SK-N-MC (cell line): ENCODE measurements at regions not wholly inside any gene's neighbourhood (a gene's known extent, or its start where the extent isn't known, plus 50 kb on each side); places are given as distances from the start of the nearest gene placed in this dataset.
"Not testable (repeated sequence)": the region's sequence is repeated elsewhere in the genome, so short reads cannot be mapped to it uniquely, and the experiment has no call there.

ENCODE experiments used
- DNase-seq: peaks from one replicate; pipeline ENCODE4 v3.0.0-alpha.2; 2011; ENCODE audit warnings: low read depth, low spot score
- H3K27ac ChIP-seq: fragments of 200-600 bp; sonication (generic); 2 replicates; pipeline ENCODE4 v1.5.1; 2016; ENCODE audit warnings: mixed run types
- H3K36me3 ChIP-seq: fragments of 200-600 bp; sonication (generic); 2 replicates; pipeline ENCODE4 v1.6.1; 2017; ENCODE audit warnings: antibody characterized with exemption, low read length, mixed read lengths; ENCODE audit not compliant: insufficient read depth
- H3K4me3 ChIP-seq: fragments of 200-600 bp; sonication (generic); 2 replicates; pipeline ENCODE4 v1.5.1; 2016
- H3K9ac ChIP-seq: fragments of 200-600 bp; sonication (generic); 2 replicates; pipeline ENCODE4 v1.8.0; 2017; ENCODE audit warnings: mixed run types, mixed read lengths; ENCODE audit not compliant: insufficient read length
- H3K9me3 ChIP-seq: fragments of 200-600 bp; sonication (generic); 2 replicates; pipeline ENCODE4 v1.6.1; 2017; ENCODE audit warnings: low read depth, mild to moderate bottlenecking, antibody characterized with exemption, low read length, moderate library complexity, mixed read lengths
- EZH2 ChIP-seq: fragments of 200-600 bp; sonication (generic); IDR thresholded peaks from one replicate; pipeline ENCODE4 v1.6.1; 2017; ENCODE audit warnings: antibody characterized with exemption
- FOXP2 ChIP-seq: optimal IDR thresholded peaks from 2 replicates; pipeline ENCODE3; 2011; ENCODE audit warnings: mild to moderate bottlenecking, moderate library complexity; ENCODE audit not compliant: insufficient read depth; ENCODE audit errors: extremely low read length, control extremely low read depth
- POLR2AphosphoS5 ChIP-seq: IDR thresholded peaks from 2 replicates; pipeline ENCODE4 v1.6.1; 2012; ENCODE audit warnings: mild to moderate bottlenecking, low read depth, low read length, borderline replicate concordance

GRCh38 chr5:38138574-38138973 is 119.8 kb upstream of the EGFLAM start:
- no peak overlapping the region for H3K4me3 ChIP-seq
- H3K27ac ChIP-seq, result no peak overlapping the region
- no peaks in the 10 kb centered on the region for H3K9me3 ChIP-seq
- no peak overlapping the region for H3K9ac ChIP-seq
- no peaks in the 10 kb centered on the region for H3K36me3 ChIP-seq
- TF ChIP-seq FOXP2, result no peak
- TF ChIP-seq EZH2, result no peak
- no peak for DNase-seq

- TF ChIP-seq FOXP2, result no peak
- TF ChIP-seq POLR2AphosphoS5, result no peak
- no peak for TF ChIP-seq EZH2
- H3K27ac ChIP-seq, result no peak overlapping the region
- no peaks in the 10 kb centered on the region for H3K36me3 ChIP-seq
- no peaks in the 10 kb centered on the region for H3K9me3 ChIP-seq
- H3K4me3 ChIP-seq, result no peak overlapping the region
- no peak for DNase-seq
- H3K9ac ChIP-seq, result no peak overlapping the region
Measured at GRCh38 chr5:38135486-38136039, 122.8 kb upstream of the EGFLAM start.

GRCh38 chr5:38134810-38135209 is 123.5 kb upstream of the EGFLAM start:
- H3K9ac ChIP-seq, result no peak overlapping the region
- no peak for TF ChIP-seq EZH2
- no peak for TF ChIP-seq POLR2AphosphoS5
- TF ChIP-seq FOXP2, result no peak
- no peaks in the 10 kb centered on the region for H3K9me3 ChIP-seq
- H3K27ac ChIP-seq, result no peak overlapping the region
- no peak overlapping the region for H3K4me3 ChIP-seq
- DNase-seq, result no peak
- no peaks in the 10 kb centered on the region for H3K36me3 ChIP-seq

- not testable (repeated sequence) for H3K9me3 ChIP-seq, H3K9ac ChIP-seq, H3K4me3 ChIP-seq, H3K27ac ChIP-seq, H3K36me3 ChIP-seq, DNase-seq
Measured at GRCh38 chr5:38134294-38134693, 124.1 kb upstream of the EGFLAM start.

DNA sequence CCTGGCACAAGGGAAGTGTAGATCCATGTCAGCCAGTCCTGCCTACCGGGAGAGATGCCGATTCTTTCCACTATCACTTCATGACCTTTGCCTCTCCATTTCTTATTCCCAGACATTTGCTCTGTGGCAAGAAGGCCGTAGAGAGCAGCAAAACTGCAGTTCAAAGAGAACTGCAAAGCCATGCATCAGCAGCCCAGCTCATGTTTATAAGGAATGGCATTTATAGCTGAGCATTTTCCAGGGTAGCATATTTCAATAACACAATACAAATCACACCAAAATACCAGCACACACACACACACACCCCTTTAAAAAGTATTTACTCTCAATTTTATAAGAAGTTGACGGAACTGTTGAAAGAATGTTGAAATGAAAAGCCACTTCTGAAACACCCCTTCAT is 126.7 kb upstream of the EGFLAM start:
- DNase-seq, result no peak
- no peaks in the 10 kb centered on the region for H3K9me3 ChIP-seq
- H3K36me3 ChIP-seq, result no peaks in the 10 kb centered on the region
- no peak for TF ChIP-seq EZH2
- no peak for TF ChIP-seq POLR2AphosphoS5
- TF ChIP-seq FOXP2, result no peak
- H3K27ac ChIP-seq, result no peak overlapping the region
- H3K4me3 ChIP-seq, result no peak overlapping the region
- H3K9ac ChIP-seq, result no peak overlapping the region

DNA sequence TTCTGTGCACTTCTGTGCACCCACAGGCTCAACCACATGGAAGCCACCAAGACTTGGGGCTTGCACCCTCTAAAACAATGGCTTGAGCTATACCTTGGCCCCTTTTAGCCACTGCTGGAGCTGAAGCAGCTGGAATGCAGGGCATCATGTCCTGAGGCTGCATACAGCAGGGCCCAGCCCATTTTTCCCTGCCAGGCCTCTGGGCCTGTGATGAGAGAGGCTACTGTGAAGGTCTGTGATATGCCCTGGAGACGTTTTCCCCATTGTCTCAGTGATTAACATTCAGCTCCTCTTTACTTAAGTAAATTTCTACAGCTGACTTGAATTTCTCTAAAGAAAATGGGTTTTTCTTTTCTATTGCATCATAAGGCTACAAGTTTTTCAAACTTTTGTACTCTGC is 134.0 kb upstream of the EGFLAM start:
- DNase-seq, result no peak
- Histone ChIP-seq H3K36me3 (no peaks in the 10 kb centered on the region), H3K27ac (no peak overlapping the region), H3K4me3 (no peak overlapping the region), H3K9ac (no peak overlapping the region), H3K9me3 (no peaks in the 10 kb centered on the region)
- TF ChIP-seq POLR2AphosphoS5 (no peak), FOXP2 (no peak), EZH2 (no peak)

DNA sequence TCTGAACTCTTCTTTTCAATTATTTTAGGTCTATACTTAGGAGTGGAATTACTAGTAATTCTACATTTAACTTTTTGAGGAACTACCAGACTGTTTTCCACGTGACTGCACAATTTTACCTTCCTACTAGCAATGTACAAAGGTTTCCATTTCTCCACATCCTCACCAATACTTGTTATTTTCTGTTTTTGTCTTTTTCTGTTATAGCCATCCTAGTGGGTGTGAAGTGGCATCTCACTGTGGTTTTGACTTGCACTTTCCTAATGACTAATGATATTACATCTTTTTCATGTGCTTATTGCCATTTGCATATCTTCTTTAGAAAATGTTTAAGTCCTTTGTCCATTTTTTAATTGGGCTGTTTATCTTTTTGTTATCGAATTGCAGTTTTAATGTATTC is 136.9 kb upstream of the EGFLAM start:
- Histone ChIP-seq H3K4me3 (no peak overlapping the region), H3K9ac (no peak overlapping the region), H3K27ac (no peak overlapping the region), H3K9me3 (no peaks in the 10 kb centered on the region), H3K36me3 (no peaks in the 10 kb centered on the region)
- no peak for TF ChIP-seq POLR2AphosphoS5
- TF ChIP-seq FOXP2, result no peak
- no peak for TF ChIP-seq EZH2
- no peak for DNase-seq

DNA sequence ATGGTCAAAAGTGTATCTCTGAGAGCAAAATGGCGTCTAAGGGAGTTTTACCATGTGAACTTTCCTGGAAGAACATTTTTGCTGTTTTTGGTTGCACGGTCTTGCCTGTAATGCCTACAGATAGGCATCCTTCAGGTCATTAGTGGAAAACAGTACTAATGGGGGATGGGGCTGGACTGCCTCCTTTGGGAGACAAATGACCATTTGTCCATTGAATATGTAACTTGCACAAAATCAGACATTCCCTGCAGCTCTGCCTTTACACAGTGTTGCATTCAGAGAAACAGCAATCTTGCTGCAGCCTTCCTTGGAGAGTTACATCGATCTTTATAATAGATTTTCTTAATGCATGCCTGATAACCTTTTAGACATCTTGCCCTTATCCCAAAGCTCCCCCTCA is 138.5 kb upstream of the EGFLAM start:
- TF ChIP-seq EZH2, result no peak
- TF ChIP-seq POLR2AphosphoS5, result no peak
- TF ChIP-seq FOXP2, result no peak
- H3K9me3 ChIP-seq, result no peaks in the 10 kb centered on the region
- no peaks in the 10 kb centered on the region for H3K36me3 ChIP-seq
- H3K9ac ChIP-seq, result no peak overlapping the region
- DNase-seq, result no peak
- no peak overlapping the region for H3K27ac ChIP-seq
- H3K4me3 ChIP-seq, result no peak overlapping the region

- Histone ChIP-seq H3K9me3 (no peaks in the 10 kb centered on the region), H3K36me3 (no peaks in the 10 kb centered on the region), H3K27ac (no peak overlapping the region), H3K4me3 (no peak overlapping the region), H3K9ac (no peak overlapping the region)
- TF ChIP-seq FOXP2 (no peak), POLR2AphosphoS5 (no peak), EZH2 (no peak)
- no peak for DNase-seq
Measured at GRCh38 chr5:38117784-38118479, 140.4 kb upstream of the EGFLAM start.
